ENCODE measurements at regions not wholly inside any gene's neighbourhood (a gene's known extent, or its start where the extent isn't known, plus 50 kb on each side); places are given as distances from the start of the nearest gene placed in this dataset.

- no peak for DNase-seq (ENCODE audit: low read depth in 2 of 3, low spot score in 2 of 3)
Measured at GRCh38 chr5:115072266-115073064, 97.2 kb downstream of the TRIM36 start.

DNA sequence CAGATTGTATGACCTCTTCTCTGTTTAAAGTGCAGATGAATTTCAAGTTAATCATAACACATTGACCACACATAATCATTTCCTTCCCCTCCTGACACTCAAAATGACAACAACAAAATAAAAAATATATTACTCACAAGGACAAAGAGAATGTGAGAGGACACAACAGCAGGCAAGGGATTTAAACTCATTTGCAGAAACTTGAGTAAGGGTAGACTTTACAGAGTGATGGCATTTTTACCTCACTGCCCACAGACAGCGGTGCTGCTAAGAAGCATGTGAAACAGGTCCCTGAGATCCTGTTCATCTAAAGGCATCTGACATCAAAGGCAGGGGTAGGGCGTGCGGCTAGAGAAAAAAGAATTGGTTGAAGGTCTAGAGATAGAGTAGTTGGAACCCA, 99.0 kb downstream of the TRIM36 start:
- DNase-seq (ENCODE audit: low read depth in 2 of 3, low spot score in 2 of 3): no peak

- peak in 2 of 3 donors; percentile 3 to 36 for DNase-seq (ENCODE audit: low read depth in 2 of 3, low spot score in 2 of 3)
Measured at GRCh38 chr5:115069087-115069968, 100.4 kb downstream of the TRIM36 start.

GRCh38 chr5:115068239-115069086, 101.2 kb downstream of the TRIM36 start:
- DNase-seq (ENCODE audit: low read depth in 2 of 3, low spot score in 2 of 3): peak in 2 of 3 donors; percentile 41 to 43

DNA sequence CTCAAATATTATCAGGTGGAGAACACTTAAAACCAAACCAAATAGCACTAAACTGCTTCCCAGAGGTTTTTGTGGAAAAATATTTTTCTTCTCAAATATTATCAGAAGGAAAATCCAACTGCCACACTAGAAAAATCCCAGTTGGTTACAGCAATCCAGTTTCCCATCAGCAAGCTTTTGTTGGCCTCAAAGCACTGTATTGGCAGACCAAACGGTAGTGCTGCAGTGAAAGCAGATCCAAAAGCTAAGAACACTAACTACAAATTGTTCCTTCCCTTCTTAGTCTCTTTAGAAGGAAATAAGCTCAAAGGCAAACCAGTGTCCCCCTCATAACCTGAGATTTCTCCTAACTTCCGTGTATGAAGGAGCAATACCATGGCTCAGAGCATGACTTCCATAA, 105.3 kb downstream of the TRIM36 start:
- no peak for DNase-seq (ENCODE audit: low read depth in 2 of 3, low spot score in 2 of 3)

DNA sequence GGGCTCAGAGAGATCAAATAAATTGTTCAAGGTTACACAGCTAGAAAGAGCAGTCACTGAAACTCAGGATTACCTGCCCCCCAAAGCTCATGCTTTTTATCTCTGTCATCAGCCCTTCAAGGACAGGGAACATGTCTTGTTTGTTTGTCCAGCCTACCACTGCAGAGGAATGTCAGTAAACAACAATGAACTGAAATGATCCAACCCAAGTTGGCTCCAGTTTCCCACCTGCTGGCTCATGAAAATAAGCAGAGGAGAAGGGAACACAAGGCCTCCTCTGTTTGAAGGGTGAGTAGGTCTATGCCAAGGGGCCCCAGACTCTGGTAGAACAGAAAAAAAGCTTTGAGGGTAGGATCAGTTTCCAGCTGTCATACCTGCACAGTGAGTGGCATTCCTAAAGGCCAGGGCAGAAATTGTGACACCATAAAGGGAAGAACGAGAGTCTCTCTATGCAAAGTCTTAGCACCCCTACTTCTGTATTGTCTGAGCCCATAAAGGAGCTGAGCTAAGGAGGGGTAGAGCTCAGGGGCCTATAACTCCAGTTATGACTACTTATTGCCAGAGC, 115.2 kb downstream of the TRIM36 start:
- no peak for DNase-seq (ENCODE audit: low read depth in 2 of 3, low spot score in 2 of 3)

- DNase-seq (ENCODE audit: low read depth in 2 of 3, low spot score in 2 of 3): no peak
Measured at GRCh38 chr5:115052948-115053347, 116.8 kb downstream of the TRIM36 start.

DNA sequence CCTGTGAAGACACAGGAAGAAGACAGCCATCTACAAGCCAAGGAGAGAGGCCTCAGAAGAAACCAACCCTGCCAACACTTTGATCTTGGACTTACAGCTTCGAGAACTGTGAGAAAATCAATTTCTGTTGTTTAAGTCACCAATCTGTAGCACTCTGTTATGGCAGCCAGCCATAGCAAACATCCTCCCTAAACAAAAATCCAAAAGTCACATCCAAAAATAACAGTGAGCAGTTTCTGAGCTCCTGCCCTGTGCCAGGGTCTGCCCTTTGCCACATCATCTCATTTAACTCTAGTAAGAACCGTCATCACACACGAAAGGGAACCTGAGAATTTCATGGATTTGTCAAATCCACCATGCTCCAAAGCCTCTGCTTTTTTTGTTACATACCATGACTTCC, 118.8 kb downstream of the TRIM36 start:
- no peak for DNase-seq (ENCODE audit: low read depth in 2 of 3, low spot score in 2 of 3)

DNA sequence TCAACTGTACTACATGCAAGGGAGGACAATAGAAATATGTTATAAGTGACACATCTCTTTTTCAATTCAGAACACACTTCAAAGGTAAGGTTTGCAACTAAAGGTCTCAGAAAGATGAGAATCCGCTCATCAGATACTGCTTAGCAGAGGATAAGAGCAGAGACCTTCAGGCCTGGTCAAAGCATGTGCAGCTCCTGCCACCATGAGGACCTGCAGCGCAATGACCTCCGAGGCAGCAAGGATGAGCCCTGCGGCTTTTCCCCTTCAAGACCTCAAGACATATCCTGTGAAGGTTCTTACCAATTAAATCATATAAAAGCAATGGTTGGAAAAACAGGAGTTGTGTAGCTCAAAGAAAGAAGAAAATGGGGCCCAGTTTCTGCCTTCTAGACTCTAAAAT, 135.8 kb downstream of the TRIM36 start:
- DNase-seq (ENCODE audit: low read depth in 2 of 3, low spot score in 2 of 3): no peak

- DNase-seq (ENCODE audit: low read depth in 2 of 3, low spot score in 2 of 3): no peak
Measured at GRCh38 chr5:115028557-115028956, 141.2 kb downstream of the TRIM36 start.

- no peak for DNase-seq (ENCODE audit: low read depth in 2 of 3, low spot score in 2 of 3)
Measured at GRCh38 chr5:115024922-115025321, 144.8 kb downstream of the TRIM36 start.

- no peak for DNase-seq (ENCODE audit: low read depth in 2 of 3, low spot score in 2 of 3)
Measured at GRCh38 chr5:115022303-115022702, 147.4 kb downstream of the TRIM36 start.

- DNase-seq (ENCODE audit: low read depth in 2 of 3, low spot score in 2 of 3): no peak
Measured at GRCh38 chr5:115016646-115017045, 153.1 kb downstream of the TRIM36 start.

DNA sequence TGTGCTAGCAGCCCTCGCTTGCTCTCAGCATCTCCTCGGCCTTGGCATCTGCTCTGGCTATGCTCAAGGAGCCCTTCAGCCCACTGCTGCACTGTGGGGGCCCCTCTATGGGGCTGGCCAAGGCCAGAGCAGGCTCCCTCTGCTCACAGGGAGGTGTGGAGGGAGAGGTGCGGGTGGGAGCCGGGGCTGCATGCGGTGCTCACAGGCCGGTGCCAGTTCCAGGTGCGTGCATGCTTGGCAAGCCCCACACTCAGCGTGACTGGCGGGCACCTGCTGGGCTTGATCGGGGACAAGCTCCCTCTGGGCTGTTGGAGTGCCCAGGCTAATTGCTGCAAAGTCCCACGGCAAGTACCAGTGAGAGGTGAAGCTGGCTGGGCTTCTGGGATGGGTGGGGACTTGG, 170.5 kb downstream of the TRIM36 start:
- no peak for DNase-seq (ENCODE audit: low read depth in 2 of 3, low spot score in 2 of 3)

DNA sequence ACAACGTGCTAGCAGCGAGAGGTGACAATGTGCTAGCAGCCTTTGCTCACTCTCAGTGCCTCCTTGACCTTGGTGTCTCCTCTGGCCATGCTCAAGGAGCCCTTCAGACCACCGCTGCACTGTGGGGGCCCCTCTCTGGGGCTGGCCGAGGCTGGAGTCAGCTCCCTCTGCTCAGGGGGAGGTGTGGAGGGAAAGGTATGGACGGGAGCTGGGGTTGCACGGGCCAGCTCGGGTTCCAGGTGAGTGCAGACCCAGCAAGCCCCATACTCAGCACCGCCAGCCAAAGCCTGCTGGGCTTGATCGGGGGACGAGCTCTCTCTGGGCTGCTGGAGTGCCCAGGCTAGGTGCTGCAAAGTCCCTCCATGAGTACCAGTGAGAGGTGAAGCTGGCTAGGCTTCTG, 180.2 kb downstream of the TRIM36 start:
- DNase-seq (ENCODE audit: low read depth in 2 of 3, low spot score in 2 of 3): no peak

DNA sequence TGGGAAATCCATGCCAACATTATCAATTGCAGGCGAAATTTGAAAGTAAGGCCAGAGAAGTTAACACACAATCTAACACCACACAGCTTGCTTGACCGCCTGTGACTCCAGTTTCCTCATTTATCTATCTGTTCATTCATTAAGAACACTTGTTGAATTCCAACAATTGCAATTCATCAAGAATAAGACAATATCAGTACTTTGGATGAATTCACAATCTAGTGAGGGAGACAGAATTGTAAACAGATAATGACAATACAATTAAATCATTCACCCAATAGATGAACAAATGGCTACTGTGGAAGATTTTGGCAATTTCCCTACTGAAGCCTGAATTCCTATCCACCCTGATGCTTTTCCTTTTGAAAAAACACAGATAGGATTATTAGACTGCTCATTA, 181.6 kb downstream of the TRIM36 start:
- DNase-seq (ENCODE audit: low read depth in 2 of 3, low spot score in 2 of 3): no peak

DNA sequence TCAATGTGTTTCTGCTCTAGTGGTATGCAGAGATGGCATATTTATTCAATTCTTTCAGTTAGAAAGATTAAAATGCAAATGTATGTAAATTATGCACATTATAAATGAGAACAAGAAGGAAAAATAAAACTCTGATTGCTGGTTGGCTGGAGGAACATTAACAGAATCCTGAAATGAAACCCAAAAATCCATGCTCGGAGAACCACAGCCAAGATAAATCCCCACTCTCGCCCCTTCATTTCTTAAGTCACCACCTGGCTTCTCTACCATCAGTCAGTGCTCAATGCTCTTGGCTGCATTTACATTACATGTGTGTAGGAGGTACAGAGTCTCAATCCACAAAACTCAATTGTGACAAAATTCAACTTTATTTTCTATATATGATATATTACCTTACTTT, 184.9 kb downstream of the TRIM36 start:
- DNase-seq (ENCODE audit: low read depth in 2 of 3, low spot score in 2 of 3): no peak

DNA sequence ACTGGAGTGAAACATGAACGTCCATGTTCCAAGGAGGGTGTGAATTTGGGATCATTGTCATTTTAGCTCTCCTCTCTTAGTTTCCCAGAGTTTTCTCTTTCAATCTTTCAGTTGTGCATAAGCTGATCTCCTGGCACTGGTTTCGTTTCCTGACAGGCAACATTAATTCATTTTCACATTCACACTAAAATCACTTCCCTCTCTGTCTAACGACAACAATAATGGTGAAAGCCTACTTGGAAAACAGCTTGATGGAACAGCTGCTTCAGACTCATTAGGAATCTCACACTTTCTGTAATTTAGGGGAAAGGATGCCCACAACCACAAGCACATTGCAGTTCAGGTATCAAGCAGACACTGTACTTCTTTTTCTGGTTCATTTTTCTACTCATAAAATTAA, 188.6 kb downstream of the TRIM36 start:
- no peak for DNase-seq (ENCODE audit: low read depth in 2 of 3, low spot score in 2 of 3)

GRCh38 chr5:114977979-114978573, 191.6 kb downstream of the TRIM36 start:
- DNase-seq (ENCODE audit: low read depth in 2 of 3, low spot score in 2 of 3): no peak

- DNase-seq (ENCODE audit: low read depth in 2 of 3, low spot score in 2 of 3): no peak
Measured at GRCh38 chr5:114969482-114969881, 200.2 kb downstream of the TRIM36 start.
